Spleen (tissue), 7 donors: ENCODE measurements at regions not wholly inside any gene's neighbourhood (a gene's known extent, or its start where the extent isn't known, plus 50 kb on each side); places are given as distances from the start of the nearest gene placed in this dataset.

ENCODE experiments used
- POLR2A ChIP-seq, 3 donors: fragments of 450-650 bp; IDR thresholded peaks; one replicate each; pipeline ENCODE4 v1.5.1; 2017; ENCODE audit warnings: antibody characterized with exemption in 3 of 3, mild to moderate bottlenecking in 1 of 3
- POLR2AphosphoS5 ChIP-seq, 3 donors: sonication (generic); formaldehyde crosslinking; IDR thresholded peaks; one replicate each; pipeline ENCODE4 v1.5.1; 2017; ENCODE audit warnings: antibody characterized with exemption in 3 of 3
- TF ChIP-seq, protein P1 (sequence below), 11 experiments: fragments of 200-600 bp in 7 of 11; fragments of 450-650 bp in 4 of 11; sonication (generic) in 4 of 11; IDR thresholded peaks in 8 of 11; conservative IDR thresholded peaks in 3 of 11; 1 replicate in 7 of 11; 2 replicates in 4 of 11; pipeline versions ENCODE4 v1.4.0 to v1.8.0; 2016 to 2021; ENCODE audit warnings: antibody characterized with exemption in 11 of 11, inconsistent platforms in 4 of 11, mild to moderate bottlenecking in 1 of 11
- donor health status: DM: no; HTN: no; CAD: no; lungs with moderate emphysema.
- donor health status: DM: no; HTN: no; CAD: no.
- donor health status: DM: no; HTN: no; CAD: no.

DNA sequence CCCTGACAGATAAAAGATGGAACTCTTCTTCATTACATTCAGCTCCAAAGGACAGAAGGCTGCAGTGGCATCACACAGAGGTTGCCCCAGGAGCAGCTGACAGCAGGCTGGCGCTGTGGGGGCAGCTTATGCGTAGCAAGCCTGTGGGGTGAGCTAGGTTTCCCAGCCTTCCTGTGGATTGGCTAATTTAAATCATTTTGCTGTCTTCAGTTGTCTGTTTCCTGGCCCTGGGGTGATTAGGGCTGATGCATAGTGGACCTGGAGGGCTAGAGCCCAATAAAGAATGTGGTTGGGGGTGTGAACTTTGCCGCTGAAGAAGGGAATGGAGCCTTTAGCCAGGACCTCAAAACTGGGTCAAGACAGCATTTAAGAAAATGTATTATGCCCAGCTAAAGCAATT lies 1038.0 kb downstream of the SOCS6 start:
- TF ChIP-seq POLR2A (IDR thresholded peaks at IDR 0.05) (no peak), POLR2AphosphoS5 (IDR thresholded peaks at IDR 0.05) (no peak)
- TF ChIP-seq, protein P1, sequence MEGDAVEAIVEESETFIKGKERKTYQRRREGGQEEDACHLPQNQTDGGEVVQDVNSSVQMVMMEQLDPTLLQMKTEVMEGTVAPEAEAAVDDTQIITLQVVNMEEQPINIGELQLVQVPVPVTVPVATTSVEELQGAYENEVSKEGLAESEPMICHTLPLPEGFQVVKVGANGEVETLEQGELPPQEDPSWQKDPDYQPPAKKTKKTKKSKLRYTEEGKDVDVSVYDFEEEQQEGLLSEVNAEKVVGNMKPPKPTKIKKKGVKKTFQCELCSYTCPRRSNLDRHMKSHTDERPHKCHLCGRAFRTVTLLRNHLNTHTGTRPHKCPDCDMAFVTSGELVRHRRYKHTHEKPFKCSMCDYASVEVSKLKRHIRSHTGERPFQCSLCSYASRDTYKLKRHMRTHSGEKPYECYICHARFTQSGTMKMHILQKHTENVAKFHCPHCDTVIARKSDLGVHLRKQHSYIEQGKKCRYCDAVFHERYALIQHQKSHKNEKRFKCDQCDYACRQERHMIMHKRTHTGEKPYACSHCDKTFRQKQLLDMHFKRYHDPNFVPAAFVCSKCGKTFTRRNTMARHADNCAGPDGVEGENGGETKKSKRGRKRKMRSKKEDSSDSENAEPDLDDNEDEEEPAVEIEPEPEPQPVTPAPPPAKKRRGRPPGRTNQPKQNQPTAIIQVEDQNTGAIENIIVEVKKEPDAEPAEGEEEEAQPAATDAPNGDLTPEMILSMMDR (IDR thresholded peaks at IDR 0.05 in 8 of 11, conservative IDR thresholded peaks at IDR 0.05 in 3 of 11), result no peak
